KOPT-K1 (cell line): ENCODE measurements at regions not wholly inside any gene's neighbourhood (a gene's known extent, or its start where the extent isn't known, plus 50 kb on each side); places are given as distances from the start of the nearest gene placed in this dataset.
A peak's percentile ranks its signal among the peaks of the same experiment; 100 is the strongest.

ENCODE experiments used
- H3K27ac ChIP-seq: fragments of 200-600 bp; sonication (generic); 2 replicates; pipeline ENCODE4 v1.5.1; 2016; ENCODE audit warnings: antibody characterized with exemption, mild to moderate bottlenecking, low read depth, low read length; ENCODE audit not compliant: poor library complexity, severe bottlenecking
- H3K36me3 ChIP-seq: fragments of 200-600 bp; sonication (generic); 2 replicates; pipeline ENCODE4 v1.5.1; 2017; ENCODE audit warnings: antibody characterized with exemption, mild to moderate bottlenecking, low read length, moderate library complexity; ENCODE audit not compliant: insufficient read depth
- H3K9me3 ChIP-seq: fragments of 200-600 bp; sonication (generic); 2 replicates; pipeline ENCODE4 v1.5.1; 2017; ENCODE audit warnings: antibody characterized with exemption, low read length, mild to moderate bottlenecking; ENCODE audit not compliant: insufficient read depth, poor library complexity, severe bottlenecking

GRCh38 chr10:78974617-78975317 is 94.0 kb upstream of the ZMIZ1 start:
- Histone ChIP-seq H3K36me3 (no peaks in the 10 kb centered on the region), H3K9me3 (no peaks in the 10 kb centered on the region), H3K27ac (peak overlapping the region; percentile 81)

GRCh38 chr10:78975926-78976325 is 92.8 kb upstream of the ZMIZ1 start:
- Histone ChIP-seq H3K36me3 (no peaks in the 10 kb centered on the region), H3K9me3 (no peaks in the 10 kb centered on the region), H3K27ac (no peak overlapping the region)

- Histone ChIP-seq H3K36me3 (no peaks in the 10 kb centered on the region), H3K27ac (no peak overlapping the region), H3K9me3 (no peaks in the 10 kb centered on the region)
These were observed 91.7 kb upstream of the ZMIZ1 start for GRCh38 chr10:78976825-78977755.

- no peaks in the 10 kb centered on the region for H3K9me3 ChIP-seq
- H3K27ac ChIP-seq = no peak overlapping the region
- H3K36me3 ChIP-seq = no peaks in the 10 kb centered on the region
These were observed 88.8 kb upstream of the ZMIZ1 start for GRCh38 chr10:78979938-78980337.

- no peaks in the 10 kb centered on the region for H3K36me3 ChIP-seq
- no peak overlapping the region for H3K27ac ChIP-seq
- no peaks in the 10 kb centered on the region for H3K9me3 ChIP-seq
These were observed 88.4 kb upstream of the ZMIZ1 start for GRCh38 chr10:78980354-78980753.

- Histone ChIP-seq H3K36me3 (no peaks in the 10 kb centered on the region), H3K9me3 (no peaks in the 10 kb centered on the region), H3K27ac (no peak overlapping the region)
These were observed 88.0 kb upstream of the ZMIZ1 start for GRCh38 chr10:78980815-78981214.

GRCh38 chr10:78981257-78981969 is 87.4 kb upstream of the ZMIZ1 start:
- Histone ChIP-seq H3K27ac (no peak overlapping the region), H3K36me3 (no peaks in the 10 kb centered on the region), H3K9me3 (no peaks in the 10 kb centered on the region)

- Histone ChIP-seq H3K27ac (no peak overlapping the region), H3K36me3 (no peaks in the 10 kb centered on the region), H3K9me3 (no peaks in the 10 kb centered on the region)
These were observed 86.8 kb upstream of the ZMIZ1 start for GRCh38 chr10:78981970-78982281.

- Histone ChIP-seq H3K36me3 (no peaks in the 10 kb centered on the region), H3K9me3 (no peaks in the 10 kb centered on the region), H3K27ac (no peak overlapping the region)
These were observed 86.0 kb upstream of the ZMIZ1 start for GRCh38 chr10:78982726-78983125.

GRCh38 chr10:78983608-78984007 is 85.2 kb upstream of the ZMIZ1 start:
- Histone ChIP-seq H3K36me3 (no peaks in the 10 kb centered on the region), H3K27ac (no peak overlapping the region), H3K9me3 (no peaks in the 10 kb centered on the region)

GRCh38 chr10:78985973-78986818 is 82.6 kb upstream of the ZMIZ1 start:
- Histone ChIP-seq H3K27ac (no peak overlapping the region), H3K9me3 (no peaks in the 10 kb centered on the region), H3K36me3 (no peaks in the 10 kb centered on the region)

GRCh38 chr10:78991187-78991586 is 77.6 kb upstream of the ZMIZ1 start:
- Histone ChIP-seq H3K27ac (peak overlapping the region; percentile 77), H3K9me3 (no peaks in the 10 kb centered on the region), H3K36me3 (no peaks in the 10 kb centered on the region)

- no peaks in the 10 kb centered on the region for H3K36me3 ChIP-seq
- no peaks in the 10 kb centered on the region for H3K9me3 ChIP-seq
- H3K27ac ChIP-seq = peak overlapping the region; percentile 77
These were observed 76.4 kb upstream of the ZMIZ1 start for GRCh38 chr10:78992333-78992732.

GRCh38 chr10:78993261-78993945 is 75.4 kb upstream of the ZMIZ1 start:
- H3K27ac ChIP-seq = peak overlapping the region; percentile 77
- H3K9me3 ChIP-seq = no peaks in the 10 kb centered on the region
- no peaks in the 10 kb centered on the region for H3K36me3 ChIP-seq
